GM12864 (cell line): ENCODE measurements at regions not wholly inside any gene's neighbourhood (a gene's known extent, or its start where the extent isn't known, plus 50 kb on each side); places are given as distances from the start of the nearest gene placed in this dataset.
A peak's percentile ranks its signal among the peaks of the same experiment; 100 is the strongest.

Experiments
- DNase-seq: peaks from one replicate; pipeline ENCODE4 v3.0.0-alpha.2; 2011; ENCODE audit warnings: low read depth
- H3K4me3 ChIP-seq: 2 replicates; pipeline ENCODE4 v1.5.1; 2011; ENCODE audit warnings: mild to moderate bottlenecking, low read depth, low read length, control low read depth
- TF ChIP-seq, protein P1 (sequence below): IDR thresholded peaks from 2 replicates; pipeline ENCODE4 v1.5.1; 2011; ENCODE audit warnings: low read depth, mild to moderate bottlenecking, moderate library complexity, low read length, control low read depth, inconsistent platforms; ENCODE audit errors: missing control alignments

DNA sequence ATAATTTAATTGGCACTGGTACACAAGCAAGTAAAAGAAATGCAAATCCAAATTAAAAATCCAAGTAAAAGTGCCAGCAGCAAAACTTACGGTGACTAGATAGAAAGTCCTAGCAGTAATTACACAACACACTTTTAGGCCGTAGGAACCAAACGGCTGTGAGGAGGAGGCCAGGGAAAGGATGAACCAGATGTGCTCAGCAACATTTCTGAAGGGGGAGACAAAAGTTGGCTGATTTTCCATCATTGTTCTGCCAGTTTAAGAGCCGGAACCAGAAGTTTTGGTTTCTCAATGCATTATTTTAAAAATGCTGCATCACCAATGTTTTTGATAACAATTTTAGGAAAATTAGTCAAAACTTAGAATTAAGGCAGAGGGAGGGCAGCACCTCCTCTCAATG lies 68.7 kb upstream of the ENPP6 start:
- DNase-seq = no peak

DNA sequence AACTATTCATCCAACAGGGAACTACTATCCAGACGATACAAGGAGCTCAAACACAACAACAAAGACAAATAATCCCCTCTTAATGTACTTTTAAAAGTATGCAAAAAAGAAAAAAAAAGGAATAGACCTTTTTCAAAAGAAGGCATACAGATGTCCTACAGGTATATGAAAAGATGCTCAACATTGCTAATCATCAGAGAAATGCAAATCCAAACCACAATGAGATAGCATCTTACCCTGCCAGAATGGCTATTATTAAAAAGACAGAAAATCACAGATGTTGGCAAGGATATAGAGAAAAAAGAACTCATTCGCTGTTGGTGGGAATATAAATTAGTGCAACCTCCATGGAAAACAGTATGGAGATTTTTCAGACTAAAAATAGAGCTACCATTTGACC lies 67.1 kb upstream of the ENPP6 start:
- TF ChIP-seq, protein P1, sequence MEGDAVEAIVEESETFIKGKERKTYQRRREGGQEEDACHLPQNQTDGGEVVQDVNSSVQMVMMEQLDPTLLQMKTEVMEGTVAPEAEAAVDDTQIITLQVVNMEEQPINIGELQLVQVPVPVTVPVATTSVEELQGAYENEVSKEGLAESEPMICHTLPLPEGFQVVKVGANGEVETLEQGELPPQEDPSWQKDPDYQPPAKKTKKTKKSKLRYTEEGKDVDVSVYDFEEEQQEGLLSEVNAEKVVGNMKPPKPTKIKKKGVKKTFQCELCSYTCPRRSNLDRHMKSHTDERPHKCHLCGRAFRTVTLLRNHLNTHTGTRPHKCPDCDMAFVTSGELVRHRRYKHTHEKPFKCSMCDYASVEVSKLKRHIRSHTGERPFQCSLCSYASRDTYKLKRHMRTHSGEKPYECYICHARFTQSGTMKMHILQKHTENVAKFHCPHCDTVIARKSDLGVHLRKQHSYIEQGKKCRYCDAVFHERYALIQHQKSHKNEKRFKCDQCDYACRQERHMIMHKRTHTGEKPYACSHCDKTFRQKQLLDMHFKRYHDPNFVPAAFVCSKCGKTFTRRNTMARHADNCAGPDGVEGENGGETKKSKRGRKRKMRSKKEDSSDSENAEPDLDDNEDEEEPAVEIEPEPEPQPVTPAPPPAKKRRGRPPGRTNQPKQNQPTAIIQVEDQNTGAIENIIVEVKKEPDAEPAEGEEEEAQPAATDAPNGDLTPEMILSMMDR = no peak
- H3K4me3 ChIP-seq = peak overlapping the region; percentile 57; the same call in 1 of the 2 replicates
- no peak for DNase-seq

More for the DNA sequence above, 68.7 kb upstream of the ENPP6 start:
- no peak overlapping the region for H3K4me3 ChIP-seq
- TF ChIP-seq, protein P1 = no peak

DNA sequence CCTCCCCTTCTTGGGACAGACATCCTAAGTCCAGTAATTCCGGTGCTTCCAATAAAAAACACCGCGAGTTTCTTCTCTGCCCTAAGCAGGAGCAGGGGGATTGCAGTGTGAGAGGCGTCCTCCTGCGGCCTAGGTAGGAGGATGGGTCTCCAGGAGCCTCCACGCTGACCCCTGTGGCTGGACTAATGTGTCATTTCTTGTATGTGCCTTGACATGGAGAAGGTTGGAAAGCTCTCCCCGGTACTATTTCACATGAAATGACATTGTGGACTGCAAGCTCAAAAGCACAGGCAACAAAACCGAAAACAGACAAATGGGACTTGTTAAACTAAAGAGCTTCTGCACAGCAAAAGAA lies 66.6 kb upstream of the ENPP6 start:
- peak overlapping the region; percentile 57 for H3K4me3 ChIP-seq
- DNase-seq = no peak
- TF ChIP-seq, protein P1 = no peak

DNA sequence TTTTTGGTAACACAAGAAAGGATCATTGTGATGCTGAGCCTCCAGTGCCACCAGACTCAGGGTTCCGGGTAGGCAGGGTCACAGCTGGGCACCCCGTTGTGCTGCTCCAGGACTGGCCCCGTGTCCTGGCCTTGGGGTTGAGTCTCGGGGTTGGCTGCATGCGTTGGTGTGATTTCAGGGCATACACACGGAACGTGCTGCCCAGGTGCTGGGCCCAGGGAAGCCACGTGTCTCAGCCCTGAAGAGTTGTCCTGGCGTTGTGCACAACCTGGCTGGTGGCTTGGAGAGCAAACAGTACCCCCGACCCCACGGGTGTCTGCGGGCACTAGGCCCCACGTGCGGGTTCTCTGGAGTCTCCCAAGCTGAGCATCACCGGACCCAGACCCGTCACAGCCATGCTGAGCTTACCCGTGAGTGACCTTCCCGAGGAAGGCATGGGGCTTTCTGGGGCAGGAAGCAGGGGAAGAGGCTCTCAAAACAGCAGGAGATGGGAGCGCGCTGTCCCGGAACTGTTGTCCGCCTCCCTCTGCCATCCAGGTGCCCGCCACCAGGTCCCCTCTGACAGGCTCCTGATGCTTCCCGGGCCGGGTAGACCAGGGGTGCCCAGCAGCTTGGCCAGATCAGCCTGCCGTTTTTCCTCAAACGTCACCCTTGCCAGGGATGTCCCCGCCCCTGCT lies 66.1 kb upstream of the ENPP6 start:
- TF ChIP-seq, protein P1 = no peak
- DNase-seq = no peak
- peak overlapping the region; percentile 57 for H3K4me3 ChIP-seq

DNA sequence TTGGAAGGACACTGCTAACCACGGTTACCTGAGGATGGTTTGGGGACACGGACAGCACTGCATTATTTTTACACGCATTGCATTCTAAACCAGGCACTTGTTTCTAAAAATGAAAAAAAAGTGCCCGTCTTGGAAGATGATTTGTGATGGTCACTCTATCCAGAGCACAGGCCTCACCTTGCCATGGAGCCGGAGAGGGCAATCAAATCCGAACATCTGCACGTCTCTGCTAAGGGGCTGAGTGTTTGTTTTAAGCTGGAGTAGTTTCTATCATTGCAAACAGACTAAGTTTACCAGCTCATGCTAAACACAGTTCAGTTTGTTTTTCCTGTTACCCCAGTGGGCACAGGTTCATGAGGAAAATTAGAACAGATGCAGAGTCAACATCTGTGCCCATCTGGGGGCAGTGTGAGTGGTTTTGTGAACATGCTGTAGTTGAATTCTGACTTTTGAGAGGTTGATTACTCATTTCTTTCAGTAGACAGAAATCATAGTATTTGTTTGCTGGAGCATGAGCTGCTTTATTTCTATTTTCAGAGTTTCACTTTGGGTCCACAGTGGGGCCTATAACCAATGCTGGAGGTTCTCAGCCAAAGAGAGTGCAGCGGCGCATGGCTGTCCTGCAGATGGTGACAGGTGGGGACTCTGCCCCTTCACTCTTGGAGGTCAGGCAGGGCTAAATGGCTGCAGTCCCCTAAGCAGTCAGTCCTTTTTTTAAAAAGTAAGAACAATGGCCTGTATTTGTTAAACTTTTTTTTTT lies 65.4 kb upstream of the ENPP6 start:
- peak overlapping the region; percentile 57 for H3K4me3 ChIP-seq
- TF ChIP-seq, protein P1 = peak; percentile 20
- peak; percentile 93 for DNase-seq

DNA sequence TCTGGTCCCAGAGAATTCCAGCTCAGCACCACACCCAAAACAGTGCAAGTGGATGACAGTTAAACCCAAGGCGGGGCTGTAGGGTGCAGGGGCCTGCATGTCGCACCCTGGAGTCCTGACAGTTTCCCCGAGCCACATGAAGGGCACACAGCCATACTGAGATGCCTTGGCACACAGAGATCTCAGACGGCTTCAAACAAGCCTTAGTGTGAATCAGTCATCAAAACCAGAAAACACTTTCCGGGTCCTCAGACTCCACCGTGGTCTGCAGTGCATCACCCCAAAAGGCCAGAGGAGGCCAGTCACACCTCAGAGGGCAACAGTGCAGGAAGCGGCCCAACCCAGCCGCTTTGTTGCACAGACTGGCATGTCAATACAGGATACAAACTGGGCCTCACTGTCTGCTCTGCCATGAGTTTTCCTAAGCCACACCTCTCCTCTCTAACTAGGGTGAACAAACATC lies 64.6 kb upstream of the ENPP6 start:
- DNase-seq = no peak
- H3K4me3 ChIP-seq = peak overlapping the region; percentile 28
- TF ChIP-seq, protein P1 = peak; percentile 58
